K562 (cell line): ENCODE measurements at regions not wholly inside any gene's neighbourhood (a gene's known extent, or its start where the extent isn't known, plus 50 kb on each side); places are given as distances from the start of the nearest gene placed in this dataset.

Experiments
- CREM ChIP-seq: IDR thresholded peaks from 2 replicates; pipeline ENCODE4 v1.6.1; 2014; ENCODE audit warnings: antibody characterized with exemption, low read depth
- DIDO1 ChIP-seq: fragments of 450-650 bp; IDR thresholded peaks from 2 replicates; pipeline ENCODE4 v1.6.1; 2016; ENCODE audit warnings: low read depth, missing biosample characterization, missing genetic modification characterization
- PRPF4 ChIP-seq: fragments of 200-400 bp; formaldehyde crosslinking; IDR thresholded peaks from one replicate; pipeline ENCODE4 v1.6.1; 2017; ENCODE audit warnings: low read length, low read depth, mild to moderate bottlenecking; ENCODE audit not compliant: insufficient read depth, poor library complexity, severe bottlenecking
- RUNX1 ChIP-seq: sonication (generic); IDR thresholded peaks from 2 replicates; pipeline ENCODE4 v1.6.1; 2016; ENCODE audit warnings: antibody characterized with exemption, low read depth
- SMAD1 ChIP-seq: fragments of 150-350 bp; IDR thresholded peaks from 2 replicates; pipeline ENCODE4 v1.6.1; 2014; ENCODE audit warnings: low read length, low read depth; ENCODE audit not compliant: partially characterized antibody
- ZBTB8A ChIP-seq: fragments of 450-650 bp; IDR thresholded peaks from 2 replicates; pipeline ENCODE4 v1.6.1; 2018; ENCODE audit warnings: mild to moderate bottlenecking, moderate library complexity; ENCODE audit not compliant: partially characterized antibody
- TF ChIP-seq, protein P1 (sequence below), 3 experiments: IDR thresholded peaks in 2 of 3; conservative IDR thresholded peaks in 1 of 3; 2 replicates each; pipeline ENCODE4 v1.5.1; 2011 to 2012; ENCODE audit warnings: low read length in 3 of 3, mild to moderate bottlenecking in 3 of 3, control low read depth in 2 of 3, improper control_type of control experiment in 1 of 3, inconsistent platforms in 1 of 3, low read depth in 1 of 3, mixed read lengths in 1 of 3, moderate library complexity in 1 of 3; ENCODE audit not compliant: insufficient read depth in 2 of 3
- TF ChIP-seq, protein P2 (sequence below), 2 experiments: fragments of 450-650 bp; conservative IDR thresholded peaks; 2 replicates each; pipeline ENCODE4 v1.6.1; 2017; ENCODE audit warnings: mild to moderate bottlenecking in 2 of 2, moderate library complexity in 2 of 2
- TF ChIP-seq, protein P3 (sequence below), 2 experiments: fragments of 200-800 bp in 1 of 2; sonication (Bioruptor generic) in 1 of 2; sonication (generic) in 1 of 2; formaldehyde crosslinking in 1 of 2; IDR thresholded peaks in 1 of 2; conservative IDR thresholded peaks in 1 of 2; 2 replicates each; pipeline versions ENCODE4 v1.5.0 to v1.6.1; 2016 to 2020; ENCODE audit warnings: missing compliant biosample characterization in 1 of 2, missing genetic modification characterization in 1 of 2, missing genetic modification reagents in 1 of 2
- TF ChIP-seq, protein P4 (sequence below): fragments of 200-800 bp; sonication (Bioruptor generic); IDR thresholded peaks from 2 replicates; pipeline ENCODE4 v1.6.1; 2016; ENCODE audit warnings: missing genetic modification characterization, missing compliant biosample characterization

DNA sequence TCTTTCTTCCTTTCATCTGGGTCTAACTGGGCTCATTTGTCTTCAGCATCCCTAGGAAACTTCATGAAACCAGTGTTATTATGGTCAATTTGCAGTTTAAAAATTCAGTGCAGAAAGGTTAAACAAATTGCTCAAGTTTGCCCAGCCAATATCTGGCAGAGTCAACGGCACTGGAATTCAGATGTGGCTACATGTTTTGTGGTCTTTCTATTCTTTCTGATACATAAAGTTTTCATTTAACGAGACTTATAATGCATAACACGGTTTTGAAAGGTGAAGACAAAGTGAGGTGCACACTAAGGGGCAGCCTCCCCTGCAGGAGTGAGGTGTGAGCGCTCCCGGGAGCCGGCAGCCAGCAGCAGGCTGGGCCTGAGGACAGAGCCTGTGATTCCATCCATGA is 164.6 kb downstream of the RTP5 start:
- TF ChIP-seq DIDO1 (tag) (no peak), ZBTB8A (no peak), PRPF4 (no peak), RUNX1 (no peak), CREM (no peak), SMAD1 (no peak)
- TF ChIP-seq, protein P1, sequence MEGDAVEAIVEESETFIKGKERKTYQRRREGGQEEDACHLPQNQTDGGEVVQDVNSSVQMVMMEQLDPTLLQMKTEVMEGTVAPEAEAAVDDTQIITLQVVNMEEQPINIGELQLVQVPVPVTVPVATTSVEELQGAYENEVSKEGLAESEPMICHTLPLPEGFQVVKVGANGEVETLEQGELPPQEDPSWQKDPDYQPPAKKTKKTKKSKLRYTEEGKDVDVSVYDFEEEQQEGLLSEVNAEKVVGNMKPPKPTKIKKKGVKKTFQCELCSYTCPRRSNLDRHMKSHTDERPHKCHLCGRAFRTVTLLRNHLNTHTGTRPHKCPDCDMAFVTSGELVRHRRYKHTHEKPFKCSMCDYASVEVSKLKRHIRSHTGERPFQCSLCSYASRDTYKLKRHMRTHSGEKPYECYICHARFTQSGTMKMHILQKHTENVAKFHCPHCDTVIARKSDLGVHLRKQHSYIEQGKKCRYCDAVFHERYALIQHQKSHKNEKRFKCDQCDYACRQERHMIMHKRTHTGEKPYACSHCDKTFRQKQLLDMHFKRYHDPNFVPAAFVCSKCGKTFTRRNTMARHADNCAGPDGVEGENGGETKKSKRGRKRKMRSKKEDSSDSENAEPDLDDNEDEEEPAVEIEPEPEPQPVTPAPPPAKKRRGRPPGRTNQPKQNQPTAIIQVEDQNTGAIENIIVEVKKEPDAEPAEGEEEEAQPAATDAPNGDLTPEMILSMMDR (IDR thresholded peaks at IDR 0.05 in 2 of 3, conservative IDR thresholded peaks at IDR 0.05 in 1 of 3; ENCODE audit: insufficient read depth in 2 of 3, low read depth in 1 of 3, low read length in 3 of 3) = no peak
- TF ChIP-seq, protein P2, sequence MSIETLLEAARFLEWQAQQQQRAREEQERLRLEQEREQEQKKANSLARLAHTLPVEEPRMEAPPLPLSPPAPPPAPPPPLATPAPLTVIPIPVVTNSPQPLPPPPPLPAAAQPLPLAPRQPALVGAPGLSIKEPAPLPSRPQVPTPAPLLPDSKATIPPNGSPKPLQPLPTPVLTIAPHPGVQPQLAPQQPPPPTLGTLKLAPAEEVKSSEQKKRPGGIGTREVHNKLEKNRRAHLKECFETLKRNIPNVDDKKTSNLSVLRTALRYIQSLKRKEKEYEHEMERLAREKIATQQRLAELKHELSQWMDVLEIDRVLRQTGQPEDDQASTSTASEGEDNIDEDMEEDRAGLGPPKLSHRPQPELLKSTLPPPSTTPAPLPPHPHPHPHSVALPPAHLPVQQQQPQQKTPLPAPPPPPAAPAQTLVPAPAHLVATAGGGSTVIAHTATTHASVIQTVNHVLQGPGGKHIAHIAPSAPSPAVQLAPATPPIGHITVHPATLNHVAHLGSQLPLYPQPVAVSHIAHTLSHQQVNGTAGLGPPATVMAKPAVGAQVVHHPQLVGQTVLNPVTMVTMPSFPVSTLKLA (conservative IDR thresholded peaks at IDR 0.05) = no peak
- TF ChIP-seq, protein P3, sequence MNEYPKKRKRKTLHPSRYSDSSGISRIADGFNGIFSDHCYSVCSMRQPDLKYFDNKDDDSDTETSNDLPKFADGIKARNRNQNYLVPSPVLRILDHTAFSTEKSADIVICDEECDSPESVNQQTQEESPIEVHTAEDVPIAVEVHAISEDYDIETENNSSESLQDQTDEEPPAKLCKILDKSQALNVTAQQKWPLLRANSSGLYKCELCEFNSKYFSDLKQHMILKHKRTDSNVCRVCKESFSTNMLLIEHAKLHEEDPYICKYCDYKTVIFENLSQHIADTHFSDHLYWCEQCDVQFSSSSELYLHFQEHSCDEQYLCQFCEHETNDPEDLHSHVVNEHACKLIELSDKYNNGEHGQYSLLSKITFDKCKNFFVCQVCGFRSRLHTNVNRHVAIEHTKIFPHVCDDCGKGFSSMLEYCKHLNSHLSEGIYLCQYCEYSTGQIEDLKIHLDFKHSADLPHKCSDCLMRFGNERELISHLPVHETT (CRISPR knock-in tag; conservative IDR thresholded peaks at IDR 0.05 in 1 of 2, IDR thresholded peaks at IDR 0.05 in 1 of 2) = no peak
- TF ChIP-seq, protein P4, sequence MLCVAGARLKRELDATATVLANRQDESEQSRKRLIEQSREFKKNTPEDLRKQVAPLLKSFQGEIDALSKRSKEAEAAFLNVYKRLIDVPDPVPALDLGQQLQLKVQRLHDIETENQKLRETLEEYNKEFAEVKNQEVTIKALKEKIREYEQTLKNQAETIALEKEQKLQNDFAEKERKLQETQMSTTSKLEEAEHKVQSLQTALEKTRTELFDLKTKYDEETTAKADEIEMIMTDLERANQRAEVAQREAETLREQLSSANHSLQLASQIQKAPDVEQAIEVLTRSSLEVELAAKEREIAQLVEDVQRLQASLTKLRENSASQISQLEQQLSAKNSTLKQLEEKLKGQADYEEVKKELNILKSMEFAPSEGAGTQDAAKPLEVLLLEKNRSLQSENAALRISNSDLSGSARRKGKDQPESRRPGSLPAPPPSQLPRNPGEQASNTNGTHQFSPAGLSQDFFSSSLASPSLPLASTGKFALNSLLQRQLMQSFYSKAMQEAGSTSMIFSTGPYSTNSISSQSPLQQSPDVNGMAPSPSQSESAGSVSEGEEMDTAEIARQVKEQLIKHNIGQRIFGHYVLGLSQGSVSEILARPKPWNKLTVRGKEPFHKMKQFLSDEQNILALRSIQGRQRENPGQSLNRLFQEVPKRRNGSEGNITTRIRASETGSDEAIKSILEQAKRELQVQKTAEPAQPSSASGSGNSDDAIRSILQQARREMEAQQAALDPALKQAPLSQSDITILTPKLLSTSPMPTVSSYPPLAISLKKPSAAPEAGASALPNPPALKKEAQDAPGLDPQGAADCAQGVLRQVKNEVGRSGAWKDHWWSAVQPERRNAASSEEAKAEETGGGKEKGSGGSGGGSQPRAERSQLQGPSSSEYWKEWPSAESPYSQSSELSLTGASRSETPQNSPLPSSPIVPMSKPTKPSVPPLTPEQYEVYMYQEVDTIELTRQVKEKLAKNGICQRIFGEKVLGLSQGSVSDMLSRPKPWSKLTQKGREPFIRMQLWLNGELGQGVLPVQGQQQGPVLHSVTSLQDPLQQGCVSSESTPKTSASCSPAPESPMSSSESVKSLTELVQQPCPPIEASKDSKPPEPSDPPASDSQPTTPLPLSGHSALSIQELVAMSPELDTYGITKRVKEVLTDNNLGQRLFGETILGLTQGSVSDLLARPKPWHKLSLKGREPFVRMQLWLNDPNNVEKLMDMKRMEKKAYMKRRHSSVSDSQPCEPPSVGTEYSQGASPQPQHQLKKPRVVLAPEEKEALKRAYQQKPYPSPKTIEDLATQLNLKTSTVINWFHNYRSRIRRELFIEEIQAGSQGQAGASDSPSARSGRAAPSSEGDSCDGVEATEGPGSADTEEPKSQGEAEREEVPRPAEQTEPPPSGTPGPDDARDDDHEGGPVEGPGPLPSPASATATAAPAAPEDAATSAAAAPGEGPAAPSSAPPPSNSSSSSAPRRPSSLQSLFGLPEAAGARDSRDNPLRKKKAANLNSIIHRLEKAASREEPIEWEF (CRISPR knock-in tag) = no peak
